HCT116 (cell line): ENCODE measurements at regions not wholly inside any gene's neighbourhood (a gene's known extent, or its start where the extent isn't known, plus 50 kb on each side); places are given as distances from the start of the nearest gene placed in this dataset.

ENCODE experiments used
- ATAC-seq: fragments of 200-7000 bp; cut with Tn5 transposase; 2 replicates; pipeline ENCODE4 v1.9.1; 2020; ENCODE audit warnings: mild to moderate bottlenecking, moderate library complexity
- BruUV-seq: library from RNA; stranded (reverse); fragments of 400-500 nt; replicated peaks from 2 replicates; lab custom pipeline; 2021; lab: Mats Ljungman, UMichigan
- CTCF ChIA-PET: fragments of 300-600 bp; sonication (Branson Sonifier 250); formaldehyde crosslinking; loops from one replicate; lab custom pipeline; 2021; ENCODE audit warnings: antibody characterized with exemption; lab: Charles Lee
- POLR2A ChIA-PET: fragments of 300-600, 350-600 bp; sonication (Branson Sonifier 250); formaldehyde crosslinking; loops from one replicate; lab custom pipeline; 2021; ENCODE audit warnings: antibody characterized with exemption; lab: Charles Lee
- RAD21 ChIA-PET, 2 experiments: fragments of 300-600 bp; sonication (Branson Sonifier 250); formaldehyde crosslinking; loops; one replicate each; lab custom pipeline; 2023; ENCODE audit warnings: low total read pairs in 2 of 2; ENCODE audit not compliant: uncharacterized antibody in 2 of 2, unreplicated experiment in 2 of 2, low non-redundant PET in 1 of 2; lab: Charles Lee
- DNase-seq: peaks from one replicate; pipeline ENCODE4 v3.0.0-alpha.2; 2010; ENCODE audit warnings: low read depth, low spot score
- H2AFZ ChIP-seq: fragments of 200-600 bp; shearing (Covaris generic), sonication (generic); 2 replicates; pipeline ENCODE4 v1.6.1; 2017; ENCODE audit warnings: low read depth, mixed run types, mixed read lengths, antibody characterized with exemption, low read length; ENCODE audit not compliant: poor library complexity, severe bottlenecking
- H3K27ac ChIP-seq: 2 replicates; pipeline ENCODE4 v1.5.1; 2012; ENCODE audit warnings: low read depth, low read length
- H3K27me3 ChIP-seq: fragments of 200-600 bp; sonication (generic); 2 replicates; pipeline ENCODE4 v1.6.1; 2016; ENCODE audit warnings: mixed run types, low read length, mixed read lengths; ENCODE audit not compliant: insufficient read depth
- H3K36me3 ChIP-seq, 2 experiments: fragments of 200-500 bp in 1 of 2; fragments of 200-600 bp in 1 of 2; sonication (Bioruptor generic) in 1 of 2; sonication (generic) in 1 of 2; 2 replicates each; pipeline versions ENCODE4 v1.5.1 to v1.6.1; 2014 to 2016; ENCODE audit warnings: low read length in 2 of 2, inconsistent platforms in 1 of 2, mixed read lengths in 1 of 2, mixed run types in 1 of 2; ENCODE audit not compliant: insufficient read depth in 2 of 2, control insufficient read depth in 1 of 2
- H3K4me1 ChIP-seq, 2 experiments: fragments of 200-600 bp in 1 of 2; sonication (generic) in 1 of 2; 2 replicates each; pipeline versions ENCODE4 v1.5.1 to v1.6.1; 2012 to 2017; ENCODE audit warnings: low read length in 2 of 2, inconsistent platforms in 1 of 2, mild to moderate bottlenecking in 1 of 2, mixed read lengths in 1 of 2, mixed run types in 1 of 2, moderate library complexity in 1 of 2; ENCODE audit not compliant: insufficient read depth in 2 of 2, control insufficient read depth in 1 of 2
- H3K4me2 ChIP-seq: fragments of 200-600 bp; sonication (generic); 2 replicates; pipeline ENCODE4 v1.6.1; 2017; ENCODE audit warnings: mixed run types, low read length, mixed read lengths
- H3K4me3 ChIP-seq, 2 experiments: fragments of 200-600 bp in 1 of 2; sonication (generic) in 1 of 2; replicated peaks in 1 of 2; 2 replicates each; pipeline ENCODE4 v1.5.1; 2011 to 2016; ENCODE audit warnings: low read length in 2 of 2, control low read depth in 1 of 2, low read depth in 1 of 2, mild to moderate bottlenecking in 1 of 2, mixed read lengths in 1 of 2, mixed run types in 1 of 2
- H3K79me2 ChIP-seq: fragments of 200-600 bp; sonication (generic); 2 replicates; pipeline ENCODE4 v1.6.1; 2017; ENCODE audit warnings: mild to moderate bottlenecking, mixed run types, low read length, moderate library complexity, mixed read lengths; ENCODE audit not compliant: insufficient read depth
- H3K9ac ChIP-seq: fragments of 200-600 bp; sonication (generic); 2 replicates; pipeline ENCODE4 v1.6.1; 2016; ENCODE audit warnings: low read length, mixed read lengths
- H3K9me2 ChIP-seq: fragments of 200-600 bp; sonication (generic), shearing (Covaris generic); 2 replicates; pipeline ENCODE4 v1.6.1; 2017; ENCODE audit warnings: mixed run types, mild to moderate bottlenecking, moderate library complexity; ENCODE audit not compliant: insufficient read depth
- H3K9me3 ChIP-seq, 2 experiments: fragments of 200-500 bp in 1 of 2; fragments of 200-600 bp in 1 of 2; sonication (Bioruptor generic) in 1 of 2; sonication (generic) in 1 of 2; 2 replicates each; pipeline ENCODE4 v1.6.1; 2014 to 2017; ENCODE audit warnings: low read length in 2 of 2, mixed read lengths in 2 of 2, inconsistent platforms in 1 of 2, low read depth in 1 of 2, mild to moderate bottlenecking in 1 of 2, mixed run types in 1 of 2, moderate library complexity in 1 of 2; ENCODE audit not compliant: control insufficient read depth in 1 of 2, insufficient read depth in 1 of 2
- H4K20me1 ChIP-seq: fragments of 200-600 bp; sonication (generic), shearing (Covaris generic); 2 replicates; pipeline ENCODE4 v1.6.1; 2017; ENCODE audit warnings: mixed run types, mild to moderate bottlenecking, moderate library complexity; ENCODE audit not compliant: insufficient read depth
- ELF1 ChIP-seq: IDR thresholded peaks from 2 replicates; pipeline ENCODE4 v1.6.1; 2012; ENCODE audit warnings: low read depth, borderline replicate concordance
- EZH2 ChIP-seq: fragments of 200-600 bp; sonication (generic); IDR thresholded peaks from 2 replicates; pipeline ENCODE4 v1.6.1; 2017; ENCODE audit warnings: antibody characterized with exemption, mixed run types
- EZH2phosphoT487 ChIP-seq: fragments of 200-600 bp; IDR thresholded peaks from 2 replicates; pipeline ENCODE4 v1.6.1; 2018; ENCODE audit warnings: antibody characterized with exemption, borderline replicate concordance
- POLR2AphosphoS5 ChIP-seq: IDR thresholded peaks from 2 replicates; pipeline ENCODE4 v1.6.1; 2011; ENCODE audit warnings: mild to moderate bottlenecking, low read depth, low read length, moderate library complexity
- RAD21 ChIP-seq: IDR thresholded peaks from 2 replicates; pipeline ENCODE4 v1.6.1; 2012; ENCODE audit warnings: low read depth, mild to moderate bottlenecking
- SIN3A ChIP-seq: IDR thresholded peaks from 2 replicates; pipeline ENCODE4 v1.6.1; 2012; ENCODE audit warnings: low read depth
- YY1 ChIP-seq: IDR thresholded peaks from 2 replicates; pipeline ENCODE4 v1.6.1; 2011; ENCODE audit warnings: low read length, low read depth, moderate library complexity, mild to moderate bottlenecking; ENCODE audit not compliant: insufficient replicate concordance; ENCODE audit errors: extremely low read depth
- ZBTB33 ChIP-seq: IDR thresholded peaks from 2 replicates; pipeline ENCODE4 v1.6.1; 2011; ENCODE audit warnings: mild to moderate bottlenecking, low read length, moderate library complexity; ENCODE audit not compliant: insufficient replicate concordance; ENCODE audit errors: extremely low read depth
- ZFX ChIP-seq: fragments of 450-650 bp; IDR thresholded peaks from 2 replicates; pipeline ENCODE4 v1.6.1; 2017
- intact Hi-C: fragments of 100-400 bp; cut with micrococcal nuclease; formaldehyde crosslinking; loops from 2 replicates; pipeline ENCODE4 v1.10.0; 2022
- TF ChIP-seq, protein P1 (sequence below), 3 experiments: fragments of 200-600 bp in 1 of 3; sonication (generic) in 1 of 3; IDR thresholded peaks in 2 of 3; conservative IDR thresholded peaks in 1 of 3; 2 replicates each; pipeline ENCODE4 v1.5.1; 2012 to 2017; ENCODE audit warnings: low read depth in 2 of 3, low read length in 2 of 3, antibody characterized with exemption in 1 of 3, borderline replicate concordance in 1 of 3, control low read depth in 1 of 3, mild to moderate bottlenecking in 1 of 3, mixed read lengths in 1 of 3, mixed run types in 1 of 3, moderate library complexity in 1 of 3; ENCODE audit not compliant: insufficient read depth in 1 of 3
- TF ChIP-seq, protein P2 (sequence below): IDR thresholded peaks from 2 replicates; pipeline ENCODE4 v1.6.1; 2012
- TF ChIP-seq, protein P3 (sequence below): IDR thresholded peaks from 2 replicates; pipeline ENCODE4 v1.6.1; 2012
- TF ChIP-seq, protein P4 (sequence below): IDR thresholded peaks from 2 replicates; pipeline ENCODE4 v1.6.1; 2012; ENCODE audit warnings: low read depth

DNA sequence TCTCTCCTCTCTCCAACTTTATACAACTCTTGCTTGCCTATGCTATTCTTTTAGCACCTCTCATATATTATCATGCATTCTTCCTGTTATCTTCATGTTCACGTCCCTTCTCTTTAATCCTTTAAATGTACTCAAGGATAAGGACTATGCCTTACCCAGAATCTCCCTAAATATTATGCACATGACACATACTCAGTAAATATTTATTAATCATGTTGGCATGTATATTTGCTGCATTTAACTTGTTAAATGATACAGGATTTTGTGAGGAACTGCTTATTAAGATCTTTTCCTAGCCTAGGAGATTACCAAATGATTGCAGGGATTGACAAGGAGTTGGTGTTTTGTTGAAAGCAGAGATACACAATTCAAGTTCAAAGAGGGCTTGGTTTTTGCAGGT lies 109.4 kb downstream of the RGS2 start (continued):
- TF ChIP-seq, protein P1, sequence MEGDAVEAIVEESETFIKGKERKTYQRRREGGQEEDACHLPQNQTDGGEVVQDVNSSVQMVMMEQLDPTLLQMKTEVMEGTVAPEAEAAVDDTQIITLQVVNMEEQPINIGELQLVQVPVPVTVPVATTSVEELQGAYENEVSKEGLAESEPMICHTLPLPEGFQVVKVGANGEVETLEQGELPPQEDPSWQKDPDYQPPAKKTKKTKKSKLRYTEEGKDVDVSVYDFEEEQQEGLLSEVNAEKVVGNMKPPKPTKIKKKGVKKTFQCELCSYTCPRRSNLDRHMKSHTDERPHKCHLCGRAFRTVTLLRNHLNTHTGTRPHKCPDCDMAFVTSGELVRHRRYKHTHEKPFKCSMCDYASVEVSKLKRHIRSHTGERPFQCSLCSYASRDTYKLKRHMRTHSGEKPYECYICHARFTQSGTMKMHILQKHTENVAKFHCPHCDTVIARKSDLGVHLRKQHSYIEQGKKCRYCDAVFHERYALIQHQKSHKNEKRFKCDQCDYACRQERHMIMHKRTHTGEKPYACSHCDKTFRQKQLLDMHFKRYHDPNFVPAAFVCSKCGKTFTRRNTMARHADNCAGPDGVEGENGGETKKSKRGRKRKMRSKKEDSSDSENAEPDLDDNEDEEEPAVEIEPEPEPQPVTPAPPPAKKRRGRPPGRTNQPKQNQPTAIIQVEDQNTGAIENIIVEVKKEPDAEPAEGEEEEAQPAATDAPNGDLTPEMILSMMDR (IDR thresholded peaks at IDR 0.05 in 2 of 3, conservative IDR thresholded peaks at IDR 0.05 in 1 of 3; ENCODE audit: borderline replicate concordance in 1 of 3, insufficient read depth in 1 of 3, low read depth in 2 of 3, low read length in 2 of 3) = no peak
- TF ChIP-seq, protein P2, sequence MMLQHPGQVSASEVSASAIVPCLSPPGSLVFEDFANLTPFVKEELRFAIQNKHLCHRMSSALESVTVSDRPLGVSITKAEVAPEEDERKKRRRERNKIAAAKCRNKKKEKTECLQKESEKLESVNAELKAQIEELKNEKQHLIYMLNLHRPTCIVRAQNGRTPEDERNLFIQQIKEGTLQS = no peak
- no peak for TF ChIP-seq SIN3A
- TF ChIP-seq POLR2AphosphoS5 = no peak
- TF ChIP-seq, protein P3, sequence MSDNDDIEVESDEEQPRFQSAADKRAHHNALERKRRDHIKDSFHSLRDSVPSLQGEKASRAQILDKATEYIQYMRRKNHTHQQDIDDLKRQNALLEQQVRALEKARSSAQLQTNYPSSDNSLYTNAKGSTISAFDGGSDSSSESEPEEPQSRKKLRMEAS = no peak

GRCh38 chr1:192920412-192920811 lies 111.6 kb downstream of the RGS2 start:
- H3K36me3 ChIP-seq = no peaks in the 10 kb centered on the region
- no peak overlapping the region for H3K27ac ChIP-seq
- DNase-seq = no peak
- no TSS peak for BruUV-seq
- no peaks in the 10 kb centered on the region for H3K27me3 ChIP-seq
- no peaks in the 10 kb centered on the region for H4K20me1 ChIP-seq
- no peak overlapping the region for H2AFZ ChIP-seq
- RAD21 ChIA-PET = no interaction called here
- ATAC-seq = no peak
- no peak overlapping the region for H3K9ac ChIP-seq
- POLR2A ChIA-PET = no interaction called here
- H3K79me2 ChIP-seq = no peaks in the 10 kb centered on the region
- no peak overlapping the region for H3K4me2 ChIP-seq
- H3K4me3 ChIP-seq = no peak overlapping the region
- no peaks in the 10 kb centered on the region for H3K9me3 ChIP-seq
- no peaks in the 10 kb centered on the region for H3K9me2 ChIP-seq
- no peaks in the 10 kb centered on the region for H3K4me1 ChIP-seq
- CTCF ChIA-PET = no interaction called here
- intact Hi-C loops = no loop called here
- TF ChIP-seq ZFX (no peak), EZH2phosphoT487 (no peak), EZH2 (no peak), YY1 (no peak), ELF1 (no peak), SIN3A (no peak), POLR2AphosphoS5 (no peak), ZBTB33 (no peak), RAD21 (no peak)
- TF ChIP-seq, protein P4, sequence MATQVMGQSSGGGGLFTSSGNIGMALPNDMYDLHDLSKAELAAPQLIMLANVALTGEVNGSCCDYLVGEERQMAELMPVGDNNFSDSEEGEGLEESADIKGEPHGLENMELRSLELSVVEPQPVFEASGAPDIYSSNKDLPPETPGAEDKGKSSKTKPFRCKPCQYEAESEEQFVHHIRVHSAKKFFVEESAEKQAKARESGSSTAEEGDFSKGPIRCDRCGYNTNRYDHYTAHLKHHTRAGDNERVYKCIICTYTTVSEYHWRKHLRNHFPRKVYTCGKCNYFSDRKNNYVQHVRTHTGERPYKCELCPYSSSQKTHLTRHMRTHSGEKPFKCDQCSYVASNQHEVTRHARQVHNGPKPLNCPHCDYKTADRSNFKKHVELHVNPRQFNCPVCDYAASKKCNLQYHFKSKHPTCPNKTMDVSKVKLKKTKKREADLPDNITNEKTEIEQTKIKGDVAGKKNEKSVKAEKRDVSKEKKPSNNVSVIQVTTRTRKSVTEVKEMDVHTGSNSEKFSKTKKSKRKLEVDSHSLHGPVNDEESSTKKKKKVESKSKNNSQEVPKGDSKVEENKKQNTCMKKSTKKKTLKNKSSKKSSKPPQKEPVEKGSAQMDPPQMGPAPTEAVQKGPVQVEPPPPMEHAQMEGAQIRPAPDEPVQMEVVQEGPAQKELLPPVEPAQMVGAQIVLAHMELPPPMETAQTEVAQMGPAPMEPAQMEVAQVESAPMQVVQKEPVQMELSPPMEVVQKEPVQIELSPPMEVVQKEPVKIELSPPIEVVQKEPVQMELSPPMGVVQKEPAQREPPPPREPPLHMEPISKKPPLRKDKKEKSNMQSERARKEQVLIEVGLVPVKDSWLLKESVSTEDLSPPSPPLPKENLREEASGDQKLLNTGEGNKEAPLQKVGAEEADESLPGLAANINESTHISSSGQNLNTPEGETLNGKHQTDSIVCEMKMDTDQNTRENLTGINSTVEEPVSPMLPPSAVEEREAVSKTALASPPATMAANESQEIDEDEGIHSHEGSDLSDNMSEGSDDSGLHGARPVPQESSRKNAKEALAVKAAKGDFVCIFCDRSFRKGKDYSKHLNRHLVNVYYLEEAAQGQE = no peak
- TF ChIP-seq, protein P3 = no peak
